GM21619 (cell line): ENCODE measurements at regions not wholly inside any gene's neighbourhood (a gene's known extent, or its start where the extent isn't known, plus 50 kb on each side); places are given as distances from the start of the nearest gene placed in this dataset.
"Not testable (repeated sequence)": the region's sequence is repeated elsewhere in the genome, so short reads cannot be mapped to it uniquely, and the experiment has no call there.

Experiments
- ATAC-seq: cut with Tn5 transposase; IDR thresholded peaks from one replicate; pipeline ENCODE4 v1.9.1; 2021; ENCODE audit not compliant: unreplicated experiment

GRCh38 chr6:126955621-126956020 lies 162.8 kb upstream of the RSPO3 start:
- no peak for ATAC-seq

- no peak for ATAC-seq
These were observed 160.8 kb upstream of the RSPO3 start for GRCh38 chr6:126957721-126958120.

GRCh38 chr6:126959765-126960164 lies 158.7 kb upstream of the RSPO3 start:
- ATAC-seq = no peak

GRCh38 chr6:126963077-126963809 lies 155.2 kb upstream of the RSPO3 start:
- ATAC-seq = no peak

- no peak for ATAC-seq
These were observed 151.0 kb upstream of the RSPO3 start for GRCh38 chr6:126967296-126968005.

- ATAC-seq = no peak
These were observed 142.1 kb upstream of the RSPO3 start for GRCh38 chr6:126976253-126976797.

GRCh38 chr6:126983779-126984178 lies 134.7 kb upstream of the RSPO3 start:
- no peak for ATAC-seq

- not testable (repeated sequence) for ATAC-seq
These were observed 130.3 kb upstream of the RSPO3 start for GRCh38 chr6:126988125-126988524.

GRCh38 chr6:127000631-127001030 lies 117.8 kb upstream of the RSPO3 start:
- no peak for ATAC-seq

- no peak for ATAC-seq
These were observed 104.6 kb upstream of the RSPO3 start for GRCh38 chr6:127013865-127014264.

- no peak for ATAC-seq
These were observed 102.6 kb upstream of the RSPO3 start for GRCh38 chr6:127015858-127016257.

- ATAC-seq = no peak
These were observed 98.6 kb upstream of the RSPO3 start for GRCh38 chr6:127019828-127020227.

- ATAC-seq = no peak
These were observed 96.2 kb upstream of the RSPO3 start for GRCh38 chr6:127022302-127022701.

GRCh38 chr6:127023001-127023778 lies 95.3 kb upstream of the RSPO3 start:
- ATAC-seq = no peak

GRCh38 chr6:127026247-127026646 lies 92.2 kb upstream of the RSPO3 start:
- no peak for ATAC-seq

GRCh38 chr6:127030111-127030510 lies 88.4 kb upstream of the RSPO3 start:
- ATAC-seq = no peak

GRCh38 chr6:127030836-127031235 lies 87.6 kb upstream of the RSPO3 start:
- ATAC-seq = no peak

GRCh38 chr6:127031511-127031910 lies 87.0 kb upstream of the RSPO3 start:
- no peak for ATAC-seq

- ATAC-seq = no peak
These were observed 85.5 kb upstream of the RSPO3 start for GRCh38 chr6:127032971-127033370.

- ATAC-seq = no peak
These were observed 66.8 kb upstream of the RSPO3 start for GRCh38 chr6:127051571-127052260.
